ENCODE measurements at regions not wholly inside any gene's neighbourhood (a gene's known extent, or its start where the extent isn't known, plus 50 kb on each side); places are given as distances from the start of the nearest gene placed in this dataset.
A peak's percentile ranks its signal among the peaks of the same experiment; 100 is the strongest.

DNA sequence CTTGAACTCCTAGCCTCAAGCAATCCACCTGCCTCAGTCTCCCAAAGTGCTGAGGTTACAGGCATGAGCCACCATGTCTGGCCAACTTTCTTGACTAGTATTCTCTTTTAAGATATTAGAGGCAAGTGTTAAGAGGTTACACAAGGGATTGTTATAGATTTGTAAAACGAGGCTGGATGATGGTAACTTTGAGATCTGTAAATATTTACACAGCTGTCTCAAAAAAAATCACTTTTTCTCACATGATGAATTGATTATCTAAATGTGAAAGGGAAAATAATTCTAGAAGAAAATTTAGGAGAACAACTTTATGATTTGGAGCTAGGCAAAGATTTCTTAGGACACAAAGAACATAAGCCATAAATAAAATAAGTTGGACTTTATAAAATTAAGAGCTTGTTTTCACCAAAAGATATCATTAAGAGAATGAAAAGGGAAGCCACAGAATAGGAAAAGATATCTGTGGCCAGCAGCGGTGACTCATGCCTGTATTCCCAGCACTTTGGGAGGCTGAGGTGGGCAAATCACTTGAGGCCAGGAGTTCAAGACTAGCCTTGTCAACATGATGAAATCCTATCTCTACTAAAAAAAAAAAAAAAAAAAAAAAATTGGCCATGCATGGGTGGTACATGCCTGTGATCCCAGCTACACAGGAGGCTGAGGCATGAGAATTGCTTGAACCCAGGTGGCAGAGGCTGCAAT, 77.4 kb downstream of the BBS10 start:
- no peak for DNase-seq
- no peaks in the 10 kb centered on the region for H3K27me3 ChIP-seq
- H3K27ac ChIP-seq = no peak overlapping the region
- no peaks in the 10 kb centered on the region for H3K36me3 ChIP-seq
- peaks cover 0 to 6% of the 10 kb centered on the region in 2 donors for H3K4me1 ChIP-seq
- H3K9me3 ChIP-seq = no peaks in the 10 kb centered on the region
- intact Hi-C loops (cut with DNase I) = no loop called here
- no peak overlapping the region for H3K4me3 ChIP-seq
- TF ChIP-seq, protein P1, sequence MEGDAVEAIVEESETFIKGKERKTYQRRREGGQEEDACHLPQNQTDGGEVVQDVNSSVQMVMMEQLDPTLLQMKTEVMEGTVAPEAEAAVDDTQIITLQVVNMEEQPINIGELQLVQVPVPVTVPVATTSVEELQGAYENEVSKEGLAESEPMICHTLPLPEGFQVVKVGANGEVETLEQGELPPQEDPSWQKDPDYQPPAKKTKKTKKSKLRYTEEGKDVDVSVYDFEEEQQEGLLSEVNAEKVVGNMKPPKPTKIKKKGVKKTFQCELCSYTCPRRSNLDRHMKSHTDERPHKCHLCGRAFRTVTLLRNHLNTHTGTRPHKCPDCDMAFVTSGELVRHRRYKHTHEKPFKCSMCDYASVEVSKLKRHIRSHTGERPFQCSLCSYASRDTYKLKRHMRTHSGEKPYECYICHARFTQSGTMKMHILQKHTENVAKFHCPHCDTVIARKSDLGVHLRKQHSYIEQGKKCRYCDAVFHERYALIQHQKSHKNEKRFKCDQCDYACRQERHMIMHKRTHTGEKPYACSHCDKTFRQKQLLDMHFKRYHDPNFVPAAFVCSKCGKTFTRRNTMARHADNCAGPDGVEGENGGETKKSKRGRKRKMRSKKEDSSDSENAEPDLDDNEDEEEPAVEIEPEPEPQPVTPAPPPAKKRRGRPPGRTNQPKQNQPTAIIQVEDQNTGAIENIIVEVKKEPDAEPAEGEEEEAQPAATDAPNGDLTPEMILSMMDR (IDR thresholded peaks at IDR 0.05) = no peak
- no peak for ATAC-seq

DNA sequence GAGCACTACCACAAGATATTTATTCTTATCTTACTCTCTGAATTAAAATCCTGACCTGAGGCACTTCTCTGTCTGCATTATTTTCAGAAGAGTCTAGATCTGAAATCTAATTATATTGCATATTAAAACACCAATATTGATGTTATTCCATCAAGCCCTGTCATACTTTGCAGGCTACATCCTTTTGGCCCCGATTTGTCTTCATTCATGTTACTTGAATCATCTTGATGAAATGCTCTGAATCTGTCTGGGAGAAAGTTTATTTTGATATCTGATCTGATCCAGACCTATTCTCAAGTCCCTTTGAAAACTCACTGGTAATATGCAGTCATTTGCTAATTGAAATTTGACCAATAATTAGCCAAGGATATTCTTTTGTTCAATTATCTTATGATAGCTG, 79.9 kb downstream of the BBS10 start:
- H3K27ac ChIP-seq = no peak overlapping the region
- TF ChIP-seq, protein P1 (IDR thresholded peaks at IDR 0.05) = no peak

DNA sequence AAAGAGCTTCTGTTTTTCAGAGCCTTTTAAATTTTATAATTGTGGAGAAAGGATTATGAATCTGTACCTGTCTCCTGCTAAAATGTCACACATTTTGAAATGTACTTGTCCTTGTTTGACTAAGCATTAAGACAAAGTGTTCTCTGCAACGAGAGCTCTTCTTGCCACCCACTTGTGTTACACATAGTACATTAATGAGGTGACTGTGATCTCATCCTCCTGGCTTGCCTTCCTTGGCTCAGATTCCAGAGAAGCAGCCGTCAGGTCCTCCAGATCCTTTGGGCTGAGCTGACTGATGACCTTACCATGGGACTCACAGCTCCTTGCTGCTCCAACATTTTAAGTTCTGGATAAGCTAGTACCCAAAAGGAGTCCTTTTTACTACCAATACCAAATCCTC, 81.4 kb downstream of the BBS10 start:
- no peaks in the 10 kb centered on the region for H3K36me3 ChIP-seq
- TF ChIP-seq, protein P1 (IDR thresholded peaks at IDR 0.05) = no peak
- peak in 3 of 4 donors; percentile 66 to 83 (median 76) for DNase-seq
- ATAC-seq = peak; percentile 87
- H3K4me3 ChIP-seq = no peak overlapping the region
- peaks cover 0 to 6% of the 10 kb centered on the region in 2 donors for H3K4me1 ChIP-seq
- intact Hi-C loops (cut with DNase I) = no loop called here
- peak overlapping the region; percentile 63 to 65 for H3K27ac ChIP-seq
- H3K9me3 ChIP-seq = no peaks in the 10 kb centered on the region
- no peaks in the 10 kb centered on the region for H3K27me3 ChIP-seq

More for the DNA sequence above, 79.9 kb downstream of the BBS10 start:
- Histone ChIP-seq H3K4me1 (peaks cover 0 to 6% of the 10 kb centered on the region in 2 donors), H3K4me3 (no peak overlapping the region), H3K36me3 (no peaks in the 10 kb centered on the region), H3K9me3 (no peaks in the 10 kb centered on the region), H3K27me3 (no peaks in the 10 kb centered on the region)
- ATAC-seq (no peak), DNase-seq (no peak)
- intact Hi-C loops (cut with DNase I) = no loop called here

DNA sequence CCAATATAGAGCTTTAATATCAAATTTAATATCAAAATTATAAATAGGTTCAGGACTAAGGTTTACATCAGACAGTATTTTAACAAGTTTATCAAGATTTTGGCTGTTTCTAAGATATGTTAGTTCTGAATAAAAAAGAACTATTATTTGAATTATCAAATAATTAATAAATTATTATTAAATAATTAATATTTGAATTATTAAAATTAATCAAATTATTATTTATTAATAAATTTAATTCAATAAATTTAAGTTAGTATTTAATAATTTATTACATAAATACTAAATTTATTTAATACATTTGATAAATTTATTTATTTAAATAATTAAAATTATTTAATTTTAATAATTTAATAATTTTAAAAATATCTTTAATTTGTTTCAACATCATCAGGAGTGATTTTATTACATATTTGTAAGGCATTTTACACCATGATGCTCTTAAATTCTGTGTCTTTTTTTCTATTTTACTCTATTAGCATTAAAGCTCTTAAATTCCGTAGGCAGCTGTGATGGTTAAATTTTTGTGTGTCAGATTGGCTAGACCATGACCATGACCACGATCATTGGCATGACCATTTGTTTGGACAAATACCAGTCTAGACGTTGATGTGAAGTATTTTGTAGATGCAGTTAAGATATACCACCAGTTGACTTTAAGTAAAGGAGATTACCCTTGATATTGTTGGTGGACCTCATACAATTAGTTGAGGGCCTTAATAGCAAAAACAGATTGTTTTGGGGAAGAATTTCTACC, 82.6 kb downstream of the BBS10 start:
- H3K27ac ChIP-seq = peak overlapping the region; percentile 65 to 78
- no peak for ATAC-seq
- intact Hi-C loops (cut with DNase I) = no loop called here

DNA sequence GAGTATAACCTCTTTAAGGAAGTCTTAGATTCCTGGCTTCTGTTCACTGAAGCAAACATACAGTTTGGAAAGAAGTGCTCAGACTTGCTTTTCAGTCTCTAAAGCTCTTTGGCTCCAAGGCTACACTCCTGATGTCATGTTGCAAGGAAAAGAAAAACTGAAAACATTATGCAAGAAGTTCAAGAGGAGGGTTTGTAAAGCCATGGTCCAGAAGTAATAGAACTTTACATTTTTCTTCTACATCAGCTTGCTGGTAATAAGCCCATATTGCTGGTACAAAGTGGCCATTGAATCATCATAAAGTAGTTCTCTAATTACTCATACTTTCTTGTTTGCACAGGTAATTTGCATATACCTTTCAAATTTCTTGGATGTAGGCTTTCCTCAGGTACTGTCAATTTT, 83.6 kb downstream of the BBS10 start:
- Histone ChIP-seq H3K9me3 (no peaks in the 10 kb centered on the region), H3K27me3 (no peaks in the 10 kb centered on the region), H3K4me3 (no peak overlapping the region), H3K36me3 (no peaks in the 10 kb centered on the region), H3K27ac (peak overlapping the region in 1 of 2 donors; percentile 78), H3K4me1 (peaks cover 6 to 14% of the 10 kb centered on the region in 2 donors)
- DNase-seq (peak in 2 of 4 donors; percentile 30 to 70), ATAC-seq (peak; percentile 76)
- TF ChIP-seq, protein P1 (IDR thresholded peaks at IDR 0.05) = no peak
- intact Hi-C loops (cut with DNase I) = no loop called here

More for the DNA sequence above, 82.6 kb downstream of the BBS10 start:
- H3K27me3 ChIP-seq = no peaks in the 10 kb centered on the region
- peaks cover 4 to 6% of the 10 kb centered on the region in 2 donors for H3K4me1 ChIP-seq
- no peak for DNase-seq
- no peaks in the 10 kb centered on the region for H3K36me3 ChIP-seq
- TF ChIP-seq, protein P1 (IDR thresholded peaks at IDR 0.05) = no peak
- no peaks in the 10 kb centered on the region for H3K9me3 ChIP-seq
- no peak overlapping the region for H3K4me3 ChIP-seq

All from left lung (tissue), 4 donors.